Transverse colon (tissue), 4 donors: ENCODE measurements at regions not wholly inside any gene's neighbourhood (a gene's known extent, or its start where the extent isn't known, plus 50 kb on each side); places are given as distances from the start of the nearest gene placed in this dataset.

Experiments
- DNase-seq: peaks from one replicate; pipeline ENCODE4 v3.0.0-alpha.2; 2019
- H3K27ac ChIP-seq, 4 donors: fragments of 200-600 bp; sonication (generic); 2 replicates each; pipeline ENCODE4 v1.5.1; 2016 to 2018; ENCODE audit warnings: inconsistent platforms in 4 of 4
- H3K27me3 ChIP-seq: fragments of 200-600 bp; sonication (generic); 2 replicates; pipeline ENCODE4 v1.5.1; 2017; ENCODE audit warnings: inconsistent platforms
- H3K36me3 ChIP-seq, 4 donors: fragments of 200-600 bp; sonication (generic); 2 replicates each; pipeline ENCODE4 v1.5.1; 2017 to 2019; ENCODE audit warnings: inconsistent platforms in 4 of 4
- H3K4me1 ChIP-seq, 4 donors: fragments of 200-600 bp; sonication (generic); 2 replicates each; pipeline ENCODE4 v1.5.1; 2017 to 2020; ENCODE audit warnings: inconsistent platforms in 4 of 4
- H3K4me3 ChIP-seq, 4 donors: fragments of 200-600 bp; sonication (generic); 1 replicate in 1 of 4; 2 replicates in 3 of 4; pipeline versions ENCODE4 v1.5.1 to v1.6.1; 2017 to 2019; ENCODE audit warnings: inconsistent platforms in 4 of 4
- H3K9me3 ChIP-seq, 2 donors: fragments of 200-600 bp; sonication (generic); 2 replicates each; pipeline ENCODE4 v1.5.1; 2017 to 2019; ENCODE audit warnings: inconsistent platforms in 2 of 2
- EP300 ChIP-seq: sonication (generic); formaldehyde crosslinking; IDR thresholded peaks from one replicate; pipeline ENCODE4 v1.6.1; 2017; ENCODE audit warnings: antibody characterized with exemption, low read depth
- POLR2A ChIP-seq: fragments of 450-650 bp; IDR thresholded peaks from one replicate; pipeline ENCODE4 v1.6.1; 2016; ENCODE audit warnings: antibody characterized with exemption, mild to moderate bottlenecking, moderate library complexity
- POLR2AphosphoS5 ChIP-seq, 3 donors: sonication (generic); formaldehyde crosslinking; IDR thresholded peaks; one replicate each; pipeline ENCODE4 v1.6.1; 2016; ENCODE audit warnings: antibody characterized with exemption in 3 of 3
- WGBS, 2 donors: methylation state at CpG; one replicate each; pipeline ENCODE4 v1.1.5; 2018; ENCODE audit warnings: low coverage in 1 of 2; 5-methylcytosine and 5-hydroxymethylcytosine counted together
- in situ Hi-C, 4 donors: fragments of 200-750 bp; cut with MboI; loops; one replicate each; pipeline versions ENCODE4 v1.15.0 to v1.15.1; 2017; ENCODE audit warnings: low sequenced_read_pairs in 3 of 4, low pct_ligation_motif_present in 1 of 4, low pct_unique_long_range_greater_than_20kb in 1 of 4
- intact Hi-C: fragments of 100-400 bp; cut with DNase I; formaldehyde crosslinking; loops from one replicate; pipeline ENCODE4 v1.15.1; 2023; ENCODE audit warnings: low total_unique reads
- TF ChIP-seq, protein P1 (sequence below), 5 experiments: fragments of 200-600 bp in 3 of 5; fragments of 450-650 bp in 2 of 5; sonication (generic) in 3 of 5; IDR thresholded peaks; 1 replicate in 2 of 5; 2 replicates in 3 of 5; pipeline ENCODE4 v1.5.1; 2016 to 2017; ENCODE audit warnings: antibody characterized with exemption in 5 of 5, inconsistent platforms in 3 of 5, mild to moderate bottlenecking in 2 of 5, moderate library complexity in 1 of 5

DNA sequence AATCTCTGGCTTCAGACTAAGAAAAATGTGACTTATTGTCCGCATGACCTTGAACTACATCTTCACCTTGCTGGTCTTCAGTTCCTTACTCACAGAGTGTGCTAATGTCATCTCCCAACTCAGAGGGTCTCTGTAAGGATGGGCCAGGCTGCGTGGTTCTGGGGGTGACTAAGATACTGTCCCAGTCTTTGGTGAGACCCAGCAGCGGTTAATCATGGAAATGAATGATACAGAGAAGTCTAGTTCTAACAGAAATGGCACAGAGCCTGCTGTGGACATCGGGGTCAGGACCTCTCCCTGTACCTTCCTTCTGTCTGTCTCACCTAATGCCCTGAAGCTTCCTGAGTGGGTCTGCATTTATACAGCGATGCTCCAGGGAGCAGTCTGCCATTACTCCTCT lies 662.7 kb upstream of the HS6ST1 start:
- no peak for DNase-seq
- in situ Hi-C loops = no loop called here
- intact Hi-C loops = no loop called here
- TF ChIP-seq POLR2A (no peak), POLR2AphosphoS5 (IDR thresholded peaks at IDR 0.05) (no peak), EP300 (no peak)
- TF ChIP-seq, protein P1, sequence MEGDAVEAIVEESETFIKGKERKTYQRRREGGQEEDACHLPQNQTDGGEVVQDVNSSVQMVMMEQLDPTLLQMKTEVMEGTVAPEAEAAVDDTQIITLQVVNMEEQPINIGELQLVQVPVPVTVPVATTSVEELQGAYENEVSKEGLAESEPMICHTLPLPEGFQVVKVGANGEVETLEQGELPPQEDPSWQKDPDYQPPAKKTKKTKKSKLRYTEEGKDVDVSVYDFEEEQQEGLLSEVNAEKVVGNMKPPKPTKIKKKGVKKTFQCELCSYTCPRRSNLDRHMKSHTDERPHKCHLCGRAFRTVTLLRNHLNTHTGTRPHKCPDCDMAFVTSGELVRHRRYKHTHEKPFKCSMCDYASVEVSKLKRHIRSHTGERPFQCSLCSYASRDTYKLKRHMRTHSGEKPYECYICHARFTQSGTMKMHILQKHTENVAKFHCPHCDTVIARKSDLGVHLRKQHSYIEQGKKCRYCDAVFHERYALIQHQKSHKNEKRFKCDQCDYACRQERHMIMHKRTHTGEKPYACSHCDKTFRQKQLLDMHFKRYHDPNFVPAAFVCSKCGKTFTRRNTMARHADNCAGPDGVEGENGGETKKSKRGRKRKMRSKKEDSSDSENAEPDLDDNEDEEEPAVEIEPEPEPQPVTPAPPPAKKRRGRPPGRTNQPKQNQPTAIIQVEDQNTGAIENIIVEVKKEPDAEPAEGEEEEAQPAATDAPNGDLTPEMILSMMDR (IDR thresholded peaks at IDR 0.05) = no peak
- Histone ChIP-seq H3K36me3 (no peaks in the 10 kb centered on the region), H3K27me3 (no peaks in the 10 kb centered on the region), H3K9me3 (no peaks in the 10 kb centered on the region), H3K4me1 (no peaks in the 10 kb centered on the region), H3K4me3 (no peak overlapping the region), H3K27ac (no peak overlapping the region)
- WGBS, 2 donors = 82% methylated on average over 5 of the region's 5 CpGs; no CpG with 5 or more reads in 1 of the 2 donors

DNA sequence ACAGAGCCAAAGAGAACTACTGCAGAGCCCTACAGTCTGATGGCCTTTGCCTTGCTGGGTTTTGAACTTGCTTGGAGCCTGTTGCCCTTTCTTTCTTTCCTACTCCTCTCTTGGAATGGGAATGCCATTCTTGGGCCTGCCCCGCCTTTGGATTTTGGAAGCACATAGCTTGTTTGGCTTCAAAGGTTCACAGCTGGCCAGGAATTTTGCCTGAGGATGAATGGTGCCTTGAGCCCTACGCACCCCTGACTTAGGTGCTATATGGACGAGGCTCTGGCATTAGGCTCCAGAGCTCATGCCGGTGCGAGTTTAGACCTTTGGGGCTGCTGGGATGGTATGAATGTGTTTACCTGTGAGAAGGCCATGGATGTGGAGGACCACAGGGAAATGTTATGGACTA lies 663.3 kb upstream of the HS6ST1 start:
- H3K4me3 ChIP-seq = no peak overlapping the region
- no peaks in the 10 kb centered on the region for H3K27me3 ChIP-seq
- H3K27ac ChIP-seq = no peak overlapping the region
- in situ Hi-C loops (no loop called here), intact Hi-C loops (no loop called here)
- WGBS, 2 donors = 75% methylated on average over 5 of the region's 5 CpGs; no CpG with 5 or more reads in 1 of the 2 donors
- H3K36me3 ChIP-seq = no peaks in the 10 kb centered on the region
- no peaks in the 10 kb centered on the region for H3K9me3 ChIP-seq
- DNase-seq = no peak
- TF ChIP-seq POLR2A (no peak), EP300 (no peak), POLR2AphosphoS5 (IDR thresholded peaks at IDR 0.05) (no peak)
- TF ChIP-seq, protein P1 (IDR thresholded peaks at IDR 0.05) = no peak
- no peaks in the 10 kb centered on the region for H3K4me1 ChIP-seq

DNA sequence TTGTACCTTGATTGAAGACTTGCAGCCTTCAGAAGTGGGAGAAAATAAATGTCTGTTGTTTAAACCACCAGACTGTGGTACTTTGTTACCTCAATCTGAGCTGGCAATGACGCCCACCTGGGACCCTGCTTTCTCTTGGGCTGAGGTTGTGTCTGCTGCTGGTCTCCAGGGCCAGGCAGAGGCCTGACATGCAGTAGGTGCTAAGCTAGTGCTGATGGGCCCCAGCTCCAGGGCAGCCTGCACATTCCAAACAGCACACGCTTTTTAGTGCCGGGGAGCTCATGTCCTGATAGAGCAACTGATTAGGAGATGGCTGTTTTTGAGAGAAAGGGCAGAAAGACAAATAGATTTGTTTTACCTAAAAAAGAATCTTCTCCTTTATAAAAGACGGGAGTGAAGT lies 664.0 kb upstream of the HS6ST1 start:
- intact Hi-C loops = no loop called here
- WGBS, 2 donors = 81 to 87% methylated on average over 3 to 4 of the region's 4 CpGs
- Histone ChIP-seq H3K36me3 (no peaks in the 10 kb centered on the region), H3K4me1 (no peaks in the 10 kb centered on the region), H3K4me3 (no peak overlapping the region), H3K27me3 (no peaks in the 10 kb centered on the region), H3K27ac (no peak overlapping the region), H3K9me3 (no peaks in the 10 kb centered on the region)
- no peak for TF ChIP-seq POLR2AphosphoS5 (IDR thresholded peaks at IDR 0.05)
- no peak for TF ChIP-seq EP300
- TF ChIP-seq POLR2A = no peak
- TF ChIP-seq, protein P1 (IDR thresholded peaks at IDR 0.05) = no peak
- no peak for DNase-seq
- in situ Hi-C loops = no loop called here

DNA sequence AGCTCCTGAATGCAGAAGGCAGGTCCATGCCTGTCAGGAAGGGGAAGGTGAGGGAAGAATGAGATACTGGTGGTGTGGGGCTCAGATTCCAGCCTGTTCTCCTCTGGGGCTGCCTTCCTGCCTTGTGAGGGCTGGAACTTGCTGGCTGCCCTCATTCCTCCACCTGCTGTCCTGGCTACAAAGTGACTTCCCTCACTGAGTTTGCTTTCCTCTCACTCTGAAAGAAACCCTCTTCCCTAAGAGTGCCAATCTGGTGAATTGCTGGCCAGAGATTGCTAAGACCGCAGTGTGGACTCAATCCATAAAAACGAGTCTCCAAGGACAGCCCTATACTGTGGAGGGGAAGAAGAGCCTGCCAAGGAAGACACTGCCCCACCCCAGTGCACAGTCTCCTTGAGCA lies 664.4 kb upstream of the HS6ST1 start:
- in situ Hi-C loops (no loop called here), intact Hi-C loops (no loop called here)
- 34% methylated on average over 2 of the region's 2 CpGs; no CpG with 5 or more reads in 1 of the 2 donors for WGBS, 2 donors
- H3K4me3 ChIP-seq = no peak overlapping the region
- no peak overlapping the region for H3K27ac ChIP-seq
- TF ChIP-seq, protein P1 (IDR thresholded peaks at IDR 0.05) = no peak
- TF ChIP-seq POLR2A = no peak
- TF ChIP-seq EP300 = no peak
- TF ChIP-seq POLR2AphosphoS5 (IDR thresholded peaks at IDR 0.05) = no peak
- H3K27me3 ChIP-seq = no peaks in the 10 kb centered on the region
- no peaks in the 10 kb centered on the region for H3K9me3 ChIP-seq
- DNase-seq = no peak
- no peaks in the 10 kb centered on the region for H3K36me3 ChIP-seq
- no peaks in the 10 kb centered on the region for H3K4me1 ChIP-seq
